ENCODE measurements at regions not wholly inside any gene's neighbourhood (a gene's known extent, or its start where the extent isn't known, plus 50 kb on each side); places are given as distances from the start of the nearest gene placed in this dataset.

- Mint-ChIP-seq H3K27me3 (peaks cover 13% of the 10 kb centered on the region), H3K4me1 (ENCODE audit: low read depth) (peaks cover 13% of the 10 kb centered on the region)
Measured at GRCh38 chr18:61955644-61956043, 62.8 kb upstream of the RNF152 start.

GRCh38 chr18:61954096-61954746 lies 61.4 kb upstream of the RNF152 start:
- ChIA-PET CTCF (interaction anchor here (0.9 kb wide), 1 partner anchor 11 kb away, joined by 3 read pairs; no protein-coding TSS in a partner anchor), POLR2A (interaction anchor here (1.1 kb wide), 1 partner anchor 22 kb away, joined by 3 read pairs; no protein-coding TSS in a partner anchor)
- ATAC-seq (no peak), DNase-seq (no peak)
- TF ChIP-seq, protein P1, sequence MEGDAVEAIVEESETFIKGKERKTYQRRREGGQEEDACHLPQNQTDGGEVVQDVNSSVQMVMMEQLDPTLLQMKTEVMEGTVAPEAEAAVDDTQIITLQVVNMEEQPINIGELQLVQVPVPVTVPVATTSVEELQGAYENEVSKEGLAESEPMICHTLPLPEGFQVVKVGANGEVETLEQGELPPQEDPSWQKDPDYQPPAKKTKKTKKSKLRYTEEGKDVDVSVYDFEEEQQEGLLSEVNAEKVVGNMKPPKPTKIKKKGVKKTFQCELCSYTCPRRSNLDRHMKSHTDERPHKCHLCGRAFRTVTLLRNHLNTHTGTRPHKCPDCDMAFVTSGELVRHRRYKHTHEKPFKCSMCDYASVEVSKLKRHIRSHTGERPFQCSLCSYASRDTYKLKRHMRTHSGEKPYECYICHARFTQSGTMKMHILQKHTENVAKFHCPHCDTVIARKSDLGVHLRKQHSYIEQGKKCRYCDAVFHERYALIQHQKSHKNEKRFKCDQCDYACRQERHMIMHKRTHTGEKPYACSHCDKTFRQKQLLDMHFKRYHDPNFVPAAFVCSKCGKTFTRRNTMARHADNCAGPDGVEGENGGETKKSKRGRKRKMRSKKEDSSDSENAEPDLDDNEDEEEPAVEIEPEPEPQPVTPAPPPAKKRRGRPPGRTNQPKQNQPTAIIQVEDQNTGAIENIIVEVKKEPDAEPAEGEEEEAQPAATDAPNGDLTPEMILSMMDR (IDR thresholded peaks at IDR 0.05) = no peak
- intact Hi-C loops (cut with micrococcal nuclease) = loop anchor here (5.0 kb wide), 1 partner anchor 37 kb away; no protein-coding TSS in a partner anchor
- Mint-ChIP-seq H3K4me3 (no peak overlapping the region), H3K9me3 (no peaks in the 10 kb centered on the region), H3K27ac (no peak overlapping the region), H3K36me3 (ENCODE audit: low read depth) (no peaks in the 10 kb centered on the region), H3K27me3 (peaks cover 22% of the 10 kb centered on the region), H3K4me1 (ENCODE audit: low read depth) (peaks cover 15% of the 10 kb centered on the region)

More at GRCh38 chr18:61955644-61956043, 62.8 kb upstream of the RNF152 start:
- CTCF ChIA-PET = no interaction called here
- DNase-seq (no peak), ATAC-seq (no peak)
- Mint-ChIP-seq H3K27ac (no peak overlapping the region), H3K4me3 (no peak overlapping the region), H3K36me3 (ENCODE audit: low read depth) (no peaks in the 10 kb centered on the region), H3K9me3 (no peaks in the 10 kb centered on the region)
- TF ChIP-seq, protein P1 (IDR thresholded peaks at IDR 0.05) = no peak
- intact Hi-C loops (cut with micrococcal nuclease) = no loop called here
- POLR2A ChIA-PET = no interaction called here

- DNase-seq (no peak), ATAC-seq (no peak)
- Mint-ChIP-seq H3K36me3 (ENCODE audit: low read depth) (no peaks in the 10 kb centered on the region), H3K9me3 (no peaks in the 10 kb centered on the region), H3K27ac (no peak overlapping the region), H3K4me3 (no peak overlapping the region), H3K4me1 (ENCODE audit: low read depth) (peaks cover 18% of the 10 kb centered on the region), H3K27me3 (peaks cover 22% of the 10 kb centered on the region)
- POLR2A ChIA-PET = no interaction called here
- CTCF ChIA-PET = interaction anchor here (1.3 to 2.1 kb wide), 2 partner anchors 24 to 178 kb away, joined by 3 to 5 read pairs; no protein-coding TSS in a partner anchor
- intact Hi-C loops (cut with micrococcal nuclease) = loop anchor here (2.0 to 5.0 kb wide), 2 partner anchors 27 to 36 kb away; no protein-coding TSS in a partner anchor
- TF ChIP-seq, protein P1 (IDR thresholded peaks at IDR 0.05) = no peak
Measured at GRCh38 chr18:61953641-61954040, 60.8 kb upstream of the RNF152 start.

- no peak overlapping the region for H3K4me3 Mint-ChIP-seq
- H3K36me3 Mint-ChIP-seq (ENCODE audit: low read depth) = no peaks in the 10 kb centered on the region
- ChIA-PET POLR2A (no interaction called here), CTCF (interaction anchor here (1.3 to 2.1 kb wide), 3 partner anchors 11 to 178 kb away, joined by 3 to 5 read pairs (median 3); no protein-coding TSS in a partner anchor)
- ATAC-seq = no peak
- no peaks in the 10 kb centered on the region for H3K9me3 Mint-ChIP-seq
- TF ChIP-seq, protein P1 (IDR thresholded peaks at IDR 0.05) = no peak
- peaks cover 22% of the 10 kb centered on the region for H3K27me3 Mint-ChIP-seq
- no peak overlapping the region for H3K27ac Mint-ChIP-seq
- DNase-seq = no peak
- H3K4me1 Mint-ChIP-seq (ENCODE audit: low read depth) = peaks cover 18% of the 10 kb centered on the region
- intact Hi-C loops (cut with micrococcal nuclease) = loop anchor here (2.0 to 5.0 kb wide), 2 partner anchors 26 to 36 kb away; no protein-coding TSS in a partner anchor
Measured at GRCh38 chr18:61953161-61953560, 60.4 kb upstream of the RNF152 start.

- ChIA-PET POLR2A (interaction anchor here (0.6 kb wide), 1 partner anchor 86 kb away, joined by 3 read pairs; no protein-coding TSS in a partner anchor), CTCF (interaction anchor here (0.6 kb wide), 1 partner anchor 12 kb away, joined by 3 read pairs; no protein-coding TSS in a partner anchor)
- Mint-ChIP-seq H3K4me1 (ENCODE audit: low read depth) (peaks cover 18% of the 10 kb centered on the region), H3K4me3 (no peak overlapping the region), H3K27ac (no peak overlapping the region), H3K36me3 (ENCODE audit: low read depth) (no peaks in the 10 kb centered on the region), H3K9me3 (no peaks in the 10 kb centered on the region), H3K27me3 (peaks cover 25% of the 10 kb centered on the region)
- no peak for DNase-seq
- TF ChIP-seq, protein P1 (IDR thresholded peaks at IDR 0.05) = no peak
- ATAC-seq = no peak
- intact Hi-C loops (cut with micrococcal nuclease) = loop anchor here (5.0 kb wide), 1 partner anchor 34 kb away; no protein-coding TSS in a partner anchor
Measured at GRCh38 chr18:61951396-61951795, 58.6 kb upstream of the RNF152 start.

Data from activated CD8-positive, alpha-beta T cell treated with anti-CD3 and anti-CD28 coated beads for 36 hours (primary cell).